GM19025 (cell line): ENCODE measurements at regions not wholly inside any gene's neighbourhood (a gene's known extent, or its start where the extent isn't known, plus 50 kb on each side); places are given as distances from the start of the nearest gene placed in this dataset.

ENCODE experiments used
- ATAC-seq: cut with Tn5 transposase; IDR thresholded peaks from one replicate; pipeline ENCODE4 v1.9.1; 2021; ENCODE audit warnings: mild to moderate bottlenecking, low read depth, moderate library complexity; ENCODE audit not compliant: unreplicated experiment

DNA sequence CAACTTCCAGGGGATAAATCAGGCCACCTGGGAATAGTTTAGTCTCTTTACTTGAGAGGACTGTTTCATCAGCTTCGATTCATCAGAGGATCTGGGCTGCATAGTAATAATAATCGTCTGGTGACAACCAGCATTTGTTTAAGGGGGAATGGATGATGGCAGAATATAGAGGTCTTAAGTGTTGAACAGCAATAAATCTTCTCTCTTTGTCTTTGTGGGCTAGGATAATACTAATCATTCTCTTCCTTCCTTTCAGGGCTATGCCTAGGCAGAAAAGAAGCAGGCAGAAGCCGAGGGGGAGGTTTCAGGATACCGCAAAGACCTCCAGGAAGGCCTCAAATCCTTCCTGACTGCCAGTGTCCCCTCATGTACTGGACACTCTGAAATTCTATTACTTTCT lies 150.4 kb upstream of the GAREM1 start:
- no peak for ATAC-seq

DNA sequence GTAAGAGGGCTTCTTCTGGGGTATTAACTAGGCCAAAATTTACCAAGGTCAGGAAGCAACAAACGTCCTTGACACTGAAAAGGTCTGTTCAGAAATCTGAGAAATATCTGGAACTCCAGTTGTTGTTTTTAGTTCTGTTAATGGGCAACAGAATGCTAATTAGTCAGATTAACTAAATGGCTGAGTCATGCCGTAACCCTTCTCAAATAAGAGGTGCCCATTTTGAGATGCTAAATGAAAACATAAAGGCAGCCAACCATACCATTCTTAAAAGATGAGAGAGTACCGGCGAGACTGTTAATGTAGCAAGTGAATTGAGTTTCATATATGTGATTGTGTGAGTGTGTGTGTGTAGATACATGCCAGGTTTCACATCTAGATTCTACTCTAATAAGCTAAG lies 147.9 kb upstream of the GAREM1 start:
- no peak for ATAC-seq

DNA sequence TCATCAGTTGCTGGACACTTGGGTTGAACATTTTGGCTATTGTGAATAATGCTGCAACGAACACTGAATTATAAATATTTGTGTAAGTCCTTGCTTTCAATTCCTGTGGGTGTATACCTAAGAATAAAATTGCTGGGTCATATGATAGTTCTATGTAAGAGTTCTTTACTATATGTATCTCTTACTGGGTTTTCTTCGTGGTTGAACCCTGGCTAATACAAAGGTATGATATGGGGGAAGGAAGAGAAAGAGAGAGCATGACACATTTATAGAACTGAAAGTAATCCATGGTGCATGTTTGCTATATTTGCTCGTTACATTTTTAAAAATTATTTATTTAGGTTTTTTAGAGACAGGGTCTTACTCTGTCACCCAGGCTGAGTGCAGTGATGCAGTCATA lies 143.1 kb upstream of the GAREM1 start:
- no peak for ATAC-seq

DNA sequence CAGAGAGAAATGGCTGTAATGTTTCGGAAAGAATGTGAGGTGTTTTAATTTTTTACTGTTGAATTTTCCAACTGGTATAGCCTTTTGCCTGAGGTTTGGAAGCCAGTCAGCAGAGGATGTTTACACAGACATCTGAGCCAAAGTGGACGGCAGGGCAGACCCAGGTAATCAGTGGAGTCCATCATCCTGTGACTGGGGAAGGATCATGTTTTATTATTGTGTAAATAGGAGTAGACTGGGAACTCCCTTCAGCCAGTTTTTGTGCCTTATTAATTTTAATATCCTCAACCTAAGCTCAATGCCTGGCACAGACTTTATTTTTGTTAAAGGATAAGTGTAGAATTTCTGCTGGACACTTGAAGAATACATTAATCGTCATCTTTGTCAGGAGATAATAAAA lies 142.0 kb upstream of the GAREM1 start:
- ATAC-seq = no peak

DNA sequence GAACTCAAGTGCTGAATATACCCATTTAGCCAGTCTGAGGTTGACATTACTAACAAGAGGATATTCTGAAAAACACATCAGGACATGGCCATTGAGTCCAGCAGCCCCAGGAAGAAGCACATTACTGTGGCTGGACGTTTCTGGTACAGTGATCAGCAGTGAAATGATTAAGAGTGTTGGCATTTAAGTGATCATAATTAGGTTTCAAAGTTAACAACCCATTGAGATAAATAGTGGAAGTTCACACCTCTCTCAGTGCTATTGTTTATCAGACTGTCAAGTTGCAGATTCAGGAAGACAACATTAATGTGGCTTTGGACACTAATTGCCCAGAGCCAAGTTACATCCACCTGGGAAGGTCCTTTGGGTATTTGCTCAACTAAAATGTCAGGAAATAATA lies 139.5 kb upstream of the GAREM1 start:
- no peak for ATAC-seq

DNA sequence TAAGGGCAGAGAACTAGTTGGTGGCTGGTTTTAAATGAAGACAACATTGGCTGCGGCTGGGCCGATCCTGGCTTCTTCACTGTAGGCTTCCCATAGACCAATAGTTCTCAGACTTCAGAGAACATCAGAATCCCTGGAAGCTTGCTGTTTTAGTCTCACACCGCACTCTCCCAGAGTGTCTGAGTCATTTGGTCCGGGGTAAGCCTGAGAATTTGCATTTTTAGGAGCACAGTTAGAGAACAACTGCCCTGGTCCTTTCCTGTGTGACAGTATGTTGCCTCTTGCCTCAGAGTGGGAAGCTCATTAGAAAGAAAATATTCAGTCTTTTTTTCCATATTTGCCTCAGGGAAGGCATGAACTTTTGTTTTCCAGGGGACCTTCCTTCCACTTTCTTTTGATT lies 137.1 kb upstream of the GAREM1 start:
- ATAC-seq = no peak

DNA sequence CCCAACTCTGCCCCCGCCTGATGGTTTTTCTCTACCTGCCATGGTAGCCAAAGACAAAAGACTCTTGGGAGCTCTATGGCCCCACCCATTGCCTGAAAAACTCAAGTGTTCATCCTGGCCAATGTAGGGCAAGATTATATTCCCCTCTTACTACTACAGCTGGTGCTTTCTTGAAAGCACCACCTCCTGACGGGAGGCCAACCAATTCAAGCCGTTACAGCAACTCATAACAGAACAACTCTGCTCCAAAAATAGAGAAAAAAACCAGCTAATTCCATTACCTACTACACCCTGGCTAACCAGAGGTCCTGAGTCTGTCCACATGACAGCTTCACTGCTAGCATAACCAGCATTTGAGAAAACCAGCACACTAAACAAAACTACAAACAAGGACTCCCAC lies 127.5 kb upstream of the GAREM1 start:
- no peak for ATAC-seq

DNA sequence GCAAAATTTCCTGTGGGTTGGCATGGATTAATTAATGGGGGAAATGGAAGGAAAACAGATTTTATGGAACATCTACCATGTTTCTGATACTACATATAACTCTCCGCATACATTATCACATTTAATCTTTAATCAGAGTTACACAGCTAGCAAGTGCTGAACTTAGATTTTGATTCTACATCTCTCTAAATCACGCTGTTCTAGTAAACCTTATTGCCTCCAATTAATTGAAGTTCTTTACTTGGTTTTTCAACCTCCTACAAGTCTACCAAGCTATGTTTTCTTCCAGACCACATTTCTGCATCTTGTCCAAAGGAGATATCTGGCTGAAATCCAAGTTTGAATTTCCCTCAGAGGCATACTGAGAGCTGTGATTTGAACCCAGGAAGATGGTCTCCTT lies 125.8 kb upstream of the GAREM1 start:
- no peak for ATAC-seq

DNA sequence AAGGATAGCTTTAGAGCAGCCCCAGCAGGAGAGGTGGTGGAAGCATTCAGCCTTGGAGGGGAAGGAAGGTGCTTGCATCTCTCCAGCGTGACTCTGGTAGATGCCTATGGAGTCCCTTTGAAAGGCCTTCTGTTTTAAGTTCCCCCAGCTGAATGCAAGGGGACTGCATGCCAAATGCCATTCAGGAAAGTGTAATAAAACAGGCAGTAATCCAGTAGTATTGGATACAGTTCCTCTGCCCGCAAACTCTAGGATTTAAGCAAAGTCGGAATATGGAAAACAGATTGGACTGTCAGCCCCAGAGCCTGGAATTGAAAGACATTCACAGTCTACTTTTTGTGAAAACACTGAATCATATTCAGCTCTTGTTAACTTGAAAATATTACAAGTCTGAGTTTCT lies 125.2 kb upstream of the GAREM1 start:
- no peak for ATAC-seq

DNA sequence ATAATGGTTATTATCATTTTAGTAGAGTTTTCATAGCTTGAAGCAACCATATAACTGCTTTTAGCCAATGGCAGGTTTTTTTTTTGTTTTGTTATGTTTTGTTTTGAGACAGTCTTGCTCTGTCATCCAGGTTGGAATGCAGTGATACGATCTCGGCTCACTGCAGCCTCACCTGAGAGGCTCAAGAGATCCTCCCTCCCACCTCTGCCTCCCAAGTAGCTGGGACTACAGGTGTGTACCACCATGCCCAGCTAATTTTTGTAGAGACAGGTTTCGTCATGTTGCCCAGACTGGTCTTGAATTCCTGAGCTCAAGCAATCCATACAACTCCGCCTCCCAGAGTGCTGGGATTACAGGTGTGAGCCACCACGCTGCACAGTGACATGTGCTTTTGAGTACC lies 117.5 kb upstream of the GAREM1 start:
- no peak for ATAC-seq

DNA sequence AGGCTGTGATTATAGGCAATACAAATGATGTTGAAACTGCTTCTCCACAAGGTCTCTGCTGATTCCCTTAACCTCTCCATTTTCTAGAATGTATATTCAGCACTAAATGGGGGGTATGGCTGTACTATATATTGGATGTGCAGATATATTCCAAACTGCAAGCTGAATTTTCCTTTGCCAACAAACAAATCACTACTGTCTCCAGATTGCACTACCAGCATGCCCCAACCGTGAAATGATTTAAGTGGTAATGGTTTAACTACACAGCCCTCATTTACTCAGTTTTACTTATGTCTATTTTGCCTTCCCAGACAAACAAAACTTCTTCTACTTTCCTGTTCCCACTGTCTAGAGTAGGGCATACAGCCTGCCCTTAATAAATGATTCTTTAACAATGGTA lies 112.7 kb upstream of the GAREM1 start:
- no peak for ATAC-seq

DNA sequence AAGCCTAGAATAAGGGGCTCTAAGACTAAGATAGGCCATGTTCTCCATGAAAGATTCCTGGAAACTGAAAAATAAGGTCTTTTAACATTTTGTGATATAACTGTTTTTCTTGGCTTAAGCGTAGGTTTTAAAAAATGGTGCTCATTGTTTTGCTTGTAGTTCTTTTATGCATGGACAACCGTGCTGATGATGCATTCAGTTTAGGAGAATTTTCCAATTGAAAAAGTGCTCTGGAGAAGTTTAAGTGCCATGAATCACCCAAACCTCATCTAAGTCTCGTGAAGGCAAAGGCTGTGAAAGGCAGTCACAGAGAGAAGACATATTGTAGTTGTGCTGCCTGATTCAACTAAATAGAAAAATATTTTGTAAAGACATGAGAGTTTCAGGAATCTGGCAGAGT lies 111.8 kb upstream of the GAREM1 start:
- ATAC-seq = no peak

DNA sequence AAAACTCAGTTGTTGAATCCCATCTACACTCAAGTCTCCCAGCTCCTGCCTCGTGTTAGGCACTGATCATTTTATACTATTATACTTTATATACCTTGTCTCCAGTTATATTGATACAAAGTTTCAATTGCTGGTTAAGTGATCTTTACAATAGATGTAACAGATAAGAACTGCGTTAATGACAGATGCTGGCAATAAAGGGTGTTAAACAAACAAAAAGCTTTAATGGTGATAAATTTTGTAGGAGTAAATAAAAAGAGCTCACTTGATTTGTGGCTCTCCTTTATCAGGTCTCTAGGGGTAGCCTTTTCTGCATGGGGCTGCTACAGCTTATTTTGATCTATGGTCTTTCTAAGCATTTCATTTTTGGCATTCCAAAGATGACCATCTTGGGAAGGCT lies 106.9 kb upstream of the GAREM1 start:
- ATAC-seq = no peak

DNA sequence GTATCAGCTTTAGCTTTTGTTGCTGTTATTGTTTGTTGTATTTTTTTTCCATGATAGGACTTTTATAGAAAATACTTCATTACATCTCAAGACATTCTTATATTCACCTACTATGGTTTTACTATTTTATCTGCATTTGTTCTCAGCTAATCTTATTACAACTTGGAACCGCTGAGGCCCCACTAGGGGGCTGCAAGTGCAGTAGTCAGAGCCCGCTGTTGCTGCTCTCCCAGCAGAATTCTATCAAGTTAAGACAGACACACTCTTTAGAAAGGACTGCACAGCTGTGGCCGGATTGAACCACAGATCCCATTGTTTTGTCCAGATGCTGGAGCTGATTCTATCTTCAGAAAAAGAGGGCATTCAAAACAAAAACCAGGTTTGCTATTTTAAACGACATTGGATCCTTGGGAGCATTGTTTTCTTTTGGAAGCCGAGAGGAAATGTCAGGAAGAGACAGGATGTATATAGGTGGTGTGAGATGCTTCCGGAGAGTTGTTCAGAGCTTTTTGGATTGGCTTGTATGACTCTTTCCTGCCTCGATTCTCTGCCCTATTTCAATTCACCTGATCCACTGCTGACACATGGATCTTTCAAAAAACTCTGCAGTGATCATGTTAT lies 105.7 kb upstream of the GAREM1 start:
- ATAC-seq = no peak

DNA sequence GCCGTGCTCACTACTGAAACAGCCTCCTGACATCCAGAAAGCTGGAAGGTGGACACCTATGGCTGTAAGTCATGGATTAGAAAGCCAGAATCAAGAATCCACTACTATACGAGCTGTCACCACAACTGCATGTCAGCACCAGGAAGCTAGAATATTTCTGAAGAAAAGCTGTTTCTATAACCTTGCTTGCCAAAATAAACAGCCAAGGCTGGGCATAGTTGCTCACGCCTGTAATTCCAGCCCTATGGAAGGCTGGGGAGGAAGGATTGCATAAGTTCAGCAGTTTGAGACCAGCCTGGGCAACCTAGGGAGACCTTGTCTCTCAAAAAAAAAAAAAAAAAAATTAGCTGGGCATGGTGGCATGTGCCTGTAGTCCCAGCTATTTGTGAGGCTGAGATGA lies 96.3 kb upstream of the GAREM1 start:
- no peak for ATAC-seq

DNA sequence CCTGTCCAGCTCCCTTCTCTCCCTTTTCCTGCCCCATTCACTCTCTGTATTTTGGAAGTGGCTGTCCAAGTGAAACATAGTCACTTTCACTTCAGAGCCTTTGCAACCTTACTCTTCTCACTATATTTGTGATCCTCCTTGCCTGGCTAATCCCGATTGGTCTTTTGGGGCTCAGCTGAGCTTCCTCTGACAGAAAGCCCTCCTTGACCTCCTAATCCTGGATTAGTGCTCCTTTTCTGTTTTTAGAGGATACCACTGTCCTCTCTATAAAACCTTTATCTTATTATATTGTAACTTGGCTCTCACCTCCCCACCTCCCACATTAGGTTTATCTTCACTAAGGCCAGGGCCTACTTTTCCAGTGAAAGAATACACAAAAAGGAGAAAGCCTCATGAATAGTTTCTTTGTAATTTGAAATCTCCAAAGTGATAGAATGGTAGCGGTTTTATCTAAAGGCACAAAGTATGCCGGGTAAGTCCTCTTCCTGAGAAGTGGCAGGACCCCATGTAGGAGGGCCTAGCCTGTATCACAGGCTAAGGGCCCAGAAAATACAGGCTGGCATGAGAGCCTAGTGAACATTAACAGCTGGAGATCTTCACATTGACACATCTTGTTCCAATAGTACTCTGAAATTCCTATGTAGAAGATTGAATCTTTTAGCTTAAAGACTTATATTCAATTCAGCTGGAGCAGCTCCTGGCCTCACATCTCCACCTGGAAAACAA lies 83.1 kb upstream of the GAREM1 start:
- ATAC-seq = no peak

DNA sequence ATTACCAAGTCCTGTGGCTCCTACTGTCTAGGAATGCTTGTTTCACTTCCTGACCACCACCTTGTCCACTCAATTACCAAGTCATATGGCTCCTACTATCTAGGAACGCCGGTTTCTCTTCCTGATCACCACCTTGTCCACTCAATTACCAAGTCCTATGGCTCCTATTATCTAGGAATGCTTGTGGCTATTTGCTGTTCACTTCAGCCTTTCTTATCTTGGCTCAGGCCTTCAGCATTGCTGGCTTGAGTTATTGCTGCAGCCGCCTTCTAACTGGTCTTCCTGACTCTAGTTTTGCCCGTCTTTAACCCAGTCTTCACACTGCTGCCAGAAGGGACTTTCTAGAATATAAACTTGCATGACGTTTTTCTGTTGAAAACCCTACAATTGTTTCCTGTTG lies 82.5 kb upstream of the GAREM1 start:
- ATAC-seq = no peak

DNA sequence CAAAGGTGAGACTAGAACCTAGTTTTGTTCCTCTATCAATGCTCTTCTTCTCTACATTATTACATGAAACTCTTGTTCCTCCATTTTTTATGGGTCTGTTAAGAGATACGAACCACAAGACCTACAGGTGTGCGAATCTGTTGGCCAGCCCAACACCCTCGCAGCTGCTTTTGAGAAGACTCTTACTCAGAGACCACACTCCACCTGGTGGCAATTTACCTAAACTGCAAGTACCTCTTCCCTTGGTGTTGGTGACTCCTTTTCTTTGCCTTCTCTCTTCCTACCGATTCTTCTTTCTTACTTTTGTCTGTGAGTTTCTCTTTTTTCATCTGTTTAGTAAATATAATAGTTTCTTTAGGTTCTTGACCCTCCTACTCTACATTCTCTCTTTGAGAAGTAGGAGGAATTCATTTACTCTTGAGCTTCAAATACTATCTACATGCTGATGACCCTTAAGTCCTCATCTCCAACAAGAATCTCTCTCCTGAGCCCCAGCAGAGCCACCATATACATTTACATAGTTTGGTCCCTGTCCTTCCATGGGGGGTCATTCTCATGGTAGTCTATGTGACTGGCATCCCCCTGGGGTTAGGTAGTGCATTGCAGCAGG lies 81.8 kb upstream of the GAREM1 start:
- peak; percentile 81 for ATAC-seq

DNA sequence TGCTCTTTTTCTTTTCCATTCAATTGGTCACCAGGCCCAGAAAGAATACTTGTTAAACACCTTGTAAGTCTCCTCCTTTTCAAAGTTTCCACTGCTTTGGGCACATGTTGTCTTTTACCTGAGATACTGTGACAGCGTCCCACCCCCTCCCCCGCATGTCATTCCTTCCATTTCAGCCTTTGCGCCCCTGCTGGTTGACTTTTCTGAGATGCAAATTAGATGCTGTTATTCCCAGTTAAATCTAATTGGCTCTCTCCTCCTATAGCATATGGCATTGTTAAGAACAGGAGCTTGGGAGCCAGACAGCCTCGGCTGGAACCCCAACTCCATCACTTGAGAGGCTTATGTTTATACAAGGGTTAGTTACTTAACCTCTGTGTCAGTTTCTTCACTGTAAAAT lies 80.3 kb upstream of the GAREM1 start:
- no peak for ATAC-seq

DNA sequence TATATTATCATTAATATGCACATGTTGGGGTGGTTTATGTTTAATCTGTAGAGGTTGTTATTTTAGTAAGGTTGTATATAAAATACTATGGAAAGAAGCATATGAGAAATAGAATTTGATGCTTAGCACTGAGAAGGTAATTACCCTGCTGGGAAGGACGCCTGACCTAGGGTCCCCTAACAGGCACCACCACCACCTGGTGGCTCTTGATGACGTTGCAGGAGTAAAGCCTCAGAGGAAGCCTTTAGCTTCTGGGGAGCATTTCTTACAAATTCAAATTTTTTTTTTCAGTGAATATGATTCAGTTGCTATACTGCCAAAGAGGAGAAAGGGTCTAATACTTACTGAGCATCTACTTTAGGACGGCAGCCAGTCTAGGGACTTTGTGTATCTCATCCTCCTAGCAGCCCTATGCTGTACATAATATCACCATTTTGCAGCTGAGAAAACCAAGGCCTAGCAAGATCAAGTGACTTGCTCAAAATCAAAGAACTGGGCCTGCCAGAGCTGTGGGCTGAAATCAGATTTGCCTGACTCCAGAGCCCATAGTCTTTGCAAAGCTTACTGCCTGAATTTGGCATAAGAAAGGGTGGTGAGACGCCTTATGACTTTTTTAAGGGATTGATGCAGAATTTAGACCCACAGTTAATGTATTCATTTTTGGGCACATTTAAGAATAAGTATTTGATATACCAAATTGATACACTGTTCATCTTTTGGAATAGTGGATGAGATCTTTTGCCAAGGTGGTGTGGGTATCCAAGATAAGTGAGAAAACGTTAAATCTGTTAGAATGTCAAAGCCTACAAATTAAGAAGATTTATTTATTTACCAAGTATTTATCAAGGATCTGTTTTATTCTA lies 78.8 kb upstream of the GAREM1 start:
- no peak for ATAC-seq

DNA sequence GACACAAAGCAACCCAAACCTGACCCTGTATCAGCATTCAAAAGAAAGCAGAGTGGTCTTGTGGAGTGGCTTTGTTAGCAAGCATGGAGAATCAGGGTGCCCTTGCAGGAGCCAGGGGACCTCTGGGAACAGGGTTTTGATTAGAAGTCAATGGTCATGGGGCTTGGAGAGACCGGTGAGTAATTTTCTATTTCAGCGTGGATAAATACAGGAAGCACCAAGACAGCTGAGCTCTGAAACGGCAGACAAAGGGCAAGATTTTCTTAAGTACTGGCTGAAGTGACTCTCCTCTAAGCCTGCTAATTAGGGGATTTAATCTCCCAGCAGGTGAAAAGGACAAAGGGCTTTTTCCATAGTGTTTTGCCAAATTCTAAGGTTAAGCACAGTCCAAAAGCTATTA lies 78.0 kb upstream of the GAREM1 start:
- ATAC-seq = no peak
